HepG2 (cell line): ENCODE measurements at regions not wholly inside any gene's neighbourhood (a gene's known extent, or its start where the extent isn't known, plus 50 kb on each side); places are given as distances from the start of the nearest gene placed in this dataset.

Source experiments
- CBX2 ChIP-seq, 2 experiments: fragments of 200-600 bp in 1 of 2; sonication (generic); formaldehyde crosslinking in 1 of 2; IDR thresholded peaks; 2 replicates each; pipeline versions ENCODE4 v1.7.0 to v1.8.1; 2018 to 2022; ENCODE audit warnings: low read depth in 2 of 2, low read length in 1 of 2, mild to moderate bottlenecking in 1 of 2, missing genetic modification reagents in 1 of 2
- ETV5 ChIP-seq: IDR thresholded peaks from 2 replicates; pipeline ENCODE4 v1.6.1; 2018; ENCODE audit warnings: missing biosample characterization, missing genetic modification reagents, inconsistent platforms, borderline replicate concordance
- IRX3 ChIP-seq: sonication (generic); formaldehyde crosslinking; IDR thresholded peaks from 2 replicates; pipeline ENCODE4 v1.8.1; 2023; ENCODE audit warnings: mild to moderate bottlenecking, low read depth, missing genetic modification reagents, borderline replicate concordance
- KDM3A ChIP-seq: IDR thresholded peaks from 2 replicates; pipeline ENCODE4 v1.6.1; 2018; ENCODE audit warnings: low read depth, missing compliant biosample characterization
- MIER3 ChIP-seq: IDR thresholded peaks from 2 replicates; pipeline ENCODE4 v1.6.1; 2016; ENCODE audit warnings: missing compliant biosample characterization, borderline replicate concordance
- RARA ChIP-seq: IDR thresholded peaks from 2 replicates; pipeline ENCODE4 v1.6.1; 2016; ENCODE audit warnings: missing genetic modification reagents, missing compliant biosample characterization
- TEAD3 ChIP-seq: optimal IDR thresholded peaks from 2 replicates; pipeline ENCODE3; 2016; ENCODE audit warnings: borderline replicate concordance
- YEATS4 ChIP-seq: sonication (generic); formaldehyde crosslinking; IDR thresholded peaks from 2 replicates; pipeline ENCODE4 v1.4.0; 2020; ENCODE audit warnings: missing genetic modification reagents, borderline replicate concordance
- ZFAT ChIP-seq: sonication (generic); formaldehyde crosslinking; conservative IDR thresholded peaks from 2 replicates; pipeline ENCODE4 v1.8.1; 2023; ENCODE audit warnings: missing genetic modification reagents, inconsistent platforms
- ZNF350 ChIP-seq: sonication (generic); formaldehyde crosslinking; IDR thresholded peaks from 2 replicates; pipeline ENCODE4 v1.4.0; 2020; ENCODE audit warnings: mild to moderate bottlenecking, low read depth, missing genetic modification reagents, borderline replicate concordance
- ZNF747 ChIP-seq: sonication (generic); formaldehyde crosslinking; IDR thresholded peaks from 2 replicates; pipeline ENCODE4 v1.8.1; 2023; ENCODE audit warnings: missing genetic modification reagents, mild to moderate bottlenecking, borderline replicate concordance
- TF ChIP-seq, protein P1 (sequence below): sonication (generic); formaldehyde crosslinking; IDR thresholded peaks from 2 replicates; pipeline ENCODE4 v1.4.0; 2020; ENCODE audit warnings: missing genetic modification reagents
- TF ChIP-seq, protein P2 (sequence below): sonication (generic); formaldehyde crosslinking; IDR thresholded peaks from 2 replicates; pipeline ENCODE4 v1.4.0; 2020; ENCODE audit warnings: low read depth, mild to moderate bottlenecking, missing genetic modification reagents
- TF ChIP-seq, protein P3 (sequence below): sonication (generic); formaldehyde crosslinking; IDR thresholded peaks from 2 replicates; pipeline ENCODE4 v1.5.1; 2020; ENCODE audit warnings: missing genetic modification reagents, mild to moderate bottlenecking, borderline replicate concordance
- TF ChIP-seq, protein P4 (sequence below): IDR thresholded peaks from 2 replicates; pipeline ENCODE4 v1.6.1; 2012; ENCODE audit warnings: inconsistent platforms
- TF ChIP-seq, protein P5 (sequence below), 2 experiments: IDR thresholded peaks; 2 replicates each; pipeline ENCODE4 v1.6.1; 2011 to 2012; ENCODE audit warnings: low read length in 2 of 2, borderline replicate concordance in 1 of 2, low read depth in 1 of 2, mild to moderate bottlenecking in 1 of 2, moderate library complexity in 1 of 2
- TF ChIP-seq, protein P6 (sequence below): sonication (generic); formaldehyde crosslinking; IDR thresholded peaks from 2 replicates; pipeline ENCODE4 v1.5.0; 2020; ENCODE audit warnings: mild to moderate bottlenecking, missing genetic modification reagents

DNA sequence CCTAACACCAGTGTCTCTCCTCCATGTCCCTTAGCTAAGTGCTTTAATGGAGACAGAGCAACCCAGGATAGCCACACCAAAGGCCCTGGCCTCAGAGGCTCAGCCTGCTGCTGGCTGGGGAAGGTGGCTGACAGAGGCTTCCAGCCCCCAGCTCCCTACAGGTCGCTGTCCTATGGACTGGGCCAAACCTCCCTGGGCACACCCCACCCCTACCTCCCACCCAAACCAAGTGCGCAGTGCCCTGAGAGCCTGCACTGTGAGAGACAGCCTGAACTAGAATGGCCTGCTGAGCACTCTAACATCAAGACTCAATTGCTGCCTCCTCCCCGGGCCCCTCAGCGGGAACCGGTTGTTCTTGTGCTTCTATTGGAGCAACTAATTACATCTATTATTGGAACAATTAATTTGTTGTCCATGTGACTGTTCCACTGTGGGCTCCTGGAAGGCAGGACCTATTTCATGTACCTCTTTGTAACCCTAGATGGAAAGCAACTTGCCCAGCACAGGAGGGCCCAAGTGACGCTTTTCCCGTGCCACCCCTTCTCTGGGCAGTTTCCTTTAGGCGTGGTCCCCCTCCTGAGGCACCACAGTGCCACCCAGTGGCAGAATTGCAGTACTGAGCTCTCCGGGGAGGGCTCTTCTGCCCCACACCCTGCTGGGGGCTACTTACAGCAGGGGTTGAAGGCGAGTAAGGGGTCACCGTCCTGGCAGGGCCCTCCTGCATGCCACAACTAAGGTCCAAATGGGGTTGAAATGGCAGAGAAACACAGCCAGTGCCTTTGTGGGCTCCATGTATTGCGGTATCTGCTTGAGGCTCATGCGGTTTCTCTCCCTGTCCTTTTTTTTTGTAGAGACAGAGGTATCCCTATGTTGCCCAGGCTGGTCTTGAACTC, 63.7 kb upstream of the WAPL start (continued):
- 0 out of 2 replicates have a peak, but pooled peaks have one; percentile 44 for TF ChIP-seq MIER3
- TF ChIP-seq, protein P1, sequence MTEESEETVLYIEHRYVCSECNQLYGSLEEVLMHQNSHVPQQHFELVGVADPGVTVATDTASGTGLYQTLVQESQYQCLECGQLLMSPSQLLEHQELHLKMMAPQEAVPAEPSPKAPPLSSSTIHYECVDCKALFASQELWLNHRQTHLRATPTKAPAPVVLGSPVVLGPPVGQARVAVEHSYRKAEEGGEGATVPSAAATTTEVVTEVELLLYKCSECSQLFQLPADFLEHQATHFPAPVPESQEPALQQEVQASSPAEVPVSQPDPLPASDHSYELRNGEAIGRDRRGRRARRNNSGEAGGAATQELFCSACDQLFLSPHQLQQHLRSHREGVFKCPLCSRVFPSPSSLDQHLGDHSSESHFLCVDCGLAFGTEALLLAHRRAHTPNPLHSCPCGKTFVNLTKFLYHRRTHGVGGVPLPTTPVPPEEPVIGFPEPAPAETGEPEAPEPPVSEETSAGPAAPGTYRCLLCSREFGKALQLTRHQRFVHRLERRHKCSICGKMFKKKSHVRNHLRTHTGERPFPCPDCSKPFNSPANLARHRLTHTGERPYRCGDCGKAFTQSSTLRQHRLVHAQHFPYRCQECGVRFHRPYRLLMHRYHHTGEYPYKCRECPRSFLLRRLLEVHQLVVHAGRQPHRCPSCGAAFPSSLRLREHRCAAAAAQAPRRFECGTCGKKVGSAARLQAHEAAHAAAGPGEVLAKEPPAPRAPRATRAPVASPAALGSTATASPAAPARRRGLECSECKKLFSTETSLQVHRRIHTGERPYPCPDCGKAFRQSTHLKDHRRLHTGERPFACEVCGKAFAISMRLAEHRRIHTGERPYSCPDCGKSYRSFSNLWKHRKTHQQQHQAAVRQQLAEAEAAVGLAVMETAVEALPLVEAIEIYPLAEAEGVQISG: peak; percentile 56
- TF ChIP-seq ETV5 (CRISPR knock-in tag): peak; percentile 46; the same call in 1 of the 2 replicates
- no peak for TF ChIP-seq CBX2 (IDR thresholded peaks at IDR 0.05; ENCODE audit: low read depth, low read length)
- no peak for TF ChIP-seq CBX2 (CRISPR knock-in tag; IDR thresholded peaks at IDR 0.05; ENCODE audit: low read depth)
- TF ChIP-seq TEAD3 (CRISPR knock-in tag): peak; percentile 91
- peak; percentile 74; the same call in 1 of the 2 replicates for TF ChIP-seq KDM3A (CRISPR knock-in tag)
- peak; percentile 23; the same call in 1 of the 2 replicates for TF ChIP-seq RARA (CRISPR knock-in tag)
- TF ChIP-seq YEATS4: no peak
- 0 out of 2 replicates have a peak, but pooled peaks have one; percentile 45 for TF ChIP-seq ZNF350 (CRISPR knock-in tag)
- TF ChIP-seq ZFAT (CRISPR knock-in tag): no peak
- TF ChIP-seq, protein P2, sequence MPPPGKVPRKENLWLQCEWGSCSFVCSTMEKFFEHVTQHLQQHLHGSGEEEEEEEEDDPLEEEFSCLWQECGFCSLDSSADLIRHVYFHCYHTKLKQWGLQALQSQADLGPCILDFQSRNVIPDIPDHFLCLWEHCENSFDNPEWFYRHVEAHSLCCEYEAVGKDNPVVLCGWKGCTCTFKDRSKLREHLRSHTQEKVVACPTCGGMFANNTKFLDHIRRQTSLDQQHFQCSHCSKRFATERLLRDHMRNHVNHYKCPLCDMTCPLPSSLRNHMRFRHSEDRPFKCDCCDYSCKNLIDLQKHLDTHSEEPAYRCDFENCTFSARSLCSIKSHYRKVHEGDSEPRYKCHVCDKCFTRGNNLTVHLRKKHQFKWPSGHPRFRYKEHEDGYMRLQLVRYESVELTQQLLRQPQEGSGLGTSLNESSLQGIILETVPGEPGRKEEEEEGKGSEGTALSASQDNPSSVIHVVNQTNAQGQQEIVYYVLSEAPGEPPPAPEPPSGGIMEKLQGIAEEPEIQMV (CRISPR knock-in tag): no peak
- TF ChIP-seq, protein P3, sequence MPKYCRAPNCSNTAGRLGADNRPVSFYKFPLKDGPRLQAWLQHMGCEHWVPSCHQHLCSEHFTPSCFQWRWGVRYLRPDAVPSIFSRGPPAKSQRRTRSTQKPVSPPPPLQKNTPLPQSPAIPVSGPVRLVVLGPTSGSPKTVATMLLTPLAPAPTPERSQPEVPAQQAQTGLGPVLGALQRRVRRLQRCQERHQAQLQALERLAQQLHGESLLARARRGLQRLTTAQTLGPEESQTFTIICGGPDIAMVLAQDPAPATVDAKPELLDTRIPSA (CRISPR knock-in tag): no peak
- TF ChIP-seq, protein P4, sequence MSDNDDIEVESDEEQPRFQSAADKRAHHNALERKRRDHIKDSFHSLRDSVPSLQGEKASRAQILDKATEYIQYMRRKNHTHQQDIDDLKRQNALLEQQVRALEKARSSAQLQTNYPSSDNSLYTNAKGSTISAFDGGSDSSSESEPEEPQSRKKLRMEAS: no peak
- no peak for TF ChIP-seq IRX3
- TF ChIP-seq, protein P5, sequence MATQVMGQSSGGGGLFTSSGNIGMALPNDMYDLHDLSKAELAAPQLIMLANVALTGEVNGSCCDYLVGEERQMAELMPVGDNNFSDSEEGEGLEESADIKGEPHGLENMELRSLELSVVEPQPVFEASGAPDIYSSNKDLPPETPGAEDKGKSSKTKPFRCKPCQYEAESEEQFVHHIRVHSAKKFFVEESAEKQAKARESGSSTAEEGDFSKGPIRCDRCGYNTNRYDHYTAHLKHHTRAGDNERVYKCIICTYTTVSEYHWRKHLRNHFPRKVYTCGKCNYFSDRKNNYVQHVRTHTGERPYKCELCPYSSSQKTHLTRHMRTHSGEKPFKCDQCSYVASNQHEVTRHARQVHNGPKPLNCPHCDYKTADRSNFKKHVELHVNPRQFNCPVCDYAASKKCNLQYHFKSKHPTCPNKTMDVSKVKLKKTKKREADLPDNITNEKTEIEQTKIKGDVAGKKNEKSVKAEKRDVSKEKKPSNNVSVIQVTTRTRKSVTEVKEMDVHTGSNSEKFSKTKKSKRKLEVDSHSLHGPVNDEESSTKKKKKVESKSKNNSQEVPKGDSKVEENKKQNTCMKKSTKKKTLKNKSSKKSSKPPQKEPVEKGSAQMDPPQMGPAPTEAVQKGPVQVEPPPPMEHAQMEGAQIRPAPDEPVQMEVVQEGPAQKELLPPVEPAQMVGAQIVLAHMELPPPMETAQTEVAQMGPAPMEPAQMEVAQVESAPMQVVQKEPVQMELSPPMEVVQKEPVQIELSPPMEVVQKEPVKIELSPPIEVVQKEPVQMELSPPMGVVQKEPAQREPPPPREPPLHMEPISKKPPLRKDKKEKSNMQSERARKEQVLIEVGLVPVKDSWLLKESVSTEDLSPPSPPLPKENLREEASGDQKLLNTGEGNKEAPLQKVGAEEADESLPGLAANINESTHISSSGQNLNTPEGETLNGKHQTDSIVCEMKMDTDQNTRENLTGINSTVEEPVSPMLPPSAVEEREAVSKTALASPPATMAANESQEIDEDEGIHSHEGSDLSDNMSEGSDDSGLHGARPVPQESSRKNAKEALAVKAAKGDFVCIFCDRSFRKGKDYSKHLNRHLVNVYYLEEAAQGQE (IDR thresholded peaks at IDR 0.05; ENCODE audit: borderline replicate concordance in 1 of 2, low read depth in 1 of 2, low read length in 2 of 2): no peak
- TF ChIP-seq ZNF747 (CRISPR knock-in tag): peak; percentile 39; the same call in 1 of the 2 replicates
- TF ChIP-seq, protein P6, sequence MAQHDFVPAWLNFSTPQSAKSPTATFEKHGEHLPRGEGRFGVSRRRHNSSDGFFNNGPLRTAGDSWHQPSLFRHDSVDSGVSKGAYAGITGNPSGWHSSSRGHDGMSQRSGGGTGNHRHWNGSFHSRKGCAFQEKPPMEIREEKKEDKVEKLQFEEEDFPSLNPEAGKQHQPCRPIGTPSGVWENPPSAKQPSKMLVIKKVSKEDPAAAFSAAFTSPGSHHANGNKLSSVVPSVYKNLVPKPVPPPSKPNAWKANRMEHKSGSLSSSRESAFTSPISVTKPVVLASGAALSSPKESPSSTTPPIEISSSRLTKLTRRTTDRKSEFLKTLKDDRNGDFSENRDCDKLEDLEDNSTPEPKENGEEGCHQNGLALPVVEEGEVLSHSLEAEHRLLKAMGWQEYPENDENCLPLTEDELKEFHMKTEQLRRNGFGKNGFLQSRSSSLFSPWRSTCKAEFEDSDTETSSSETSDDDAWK (CRISPR knock-in tag): no peak
